ENCODE measurements at regions not wholly inside any gene's neighbourhood (a gene's known extent, or its start where the extent isn't known, plus 50 kb on each side); places are given as distances from the start of the nearest gene placed in this dataset.

GRCh38 chr10:44312401-44312800 lies 72.5 kb downstream of the CXCL12 start:
- TF ChIP-seq CTCF (IDR thresholded peaks at IDR 0.05; ENCODE audit: low read depth, low read length) (no peak), EZH2phosphoT487 (IDR thresholded peaks at IDR 0.05; ENCODE audit: low read depth) (no peak)
